ENCODE measurements at regions not wholly inside any gene's neighbourhood (a gene's known extent, or its start where the extent isn't known, plus 50 kb on each side); places are given as distances from the start of the nearest gene placed in this dataset.

DNA sequence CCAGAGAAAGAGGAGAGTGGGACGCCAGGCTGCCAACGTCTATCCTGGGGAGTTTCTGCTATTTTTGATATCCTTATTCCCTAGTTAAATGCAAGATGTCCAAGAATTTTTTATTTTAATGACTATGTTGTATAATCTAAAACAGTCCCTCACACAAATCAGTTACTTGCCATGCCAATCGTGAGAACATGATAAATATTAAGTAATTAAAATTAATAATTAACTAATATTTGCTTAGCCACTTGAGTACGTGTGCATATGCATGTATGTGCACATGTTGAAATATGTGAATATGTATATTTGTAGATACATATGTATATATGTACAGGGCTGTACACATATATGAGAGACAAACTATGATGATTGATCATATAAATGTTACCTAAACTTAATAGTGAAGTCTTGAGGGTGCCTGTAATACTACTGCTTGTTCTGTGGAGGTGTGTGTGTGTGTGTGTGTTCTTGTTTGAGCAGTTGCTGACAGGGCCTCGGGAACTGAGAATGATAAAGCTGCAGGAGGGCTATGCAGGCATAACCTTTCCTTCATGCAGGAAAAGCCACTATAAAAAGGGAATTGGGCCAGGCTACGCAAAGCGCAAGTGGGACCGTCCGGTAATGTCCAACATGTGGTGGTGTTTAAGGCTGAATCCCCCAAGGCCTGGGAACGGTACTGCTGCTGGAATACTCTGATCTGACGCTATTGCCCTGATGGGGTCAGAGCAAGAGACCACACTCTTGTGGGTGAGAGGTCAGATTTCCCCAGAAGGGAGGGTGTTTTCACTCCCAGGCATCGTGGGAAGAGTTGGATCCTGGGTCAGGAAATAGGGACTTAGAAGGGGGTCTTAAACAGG lies 148.3 kb upstream of the TBX18 start:
- H3K27ac ChIP-seq (ENCODE audit: insufficient read depth, low read length, poor library complexity, severe bottlenecking): no peak overlapping the region
- H3K4me1 Mint-ChIP-seq: no peaks in the 10 kb centered on the region
- no peaks in the 10 kb centered on the region for H3K27me3 ChIP-seq (ENCODE audit: control insufficient read depth, insufficient read depth, low read length)
- H3K36me3 Mint-ChIP-seq: no peaks in the 10 kb centered on the region
- H3K9me3 Mint-ChIP-seq: peaks cover 0 to 4% (median 1%) of the 10 kb centered on the region in 7 donors
- ATAC-seq (ENCODE audit: low read depth in 2 of 2) (no peak), DNase-seq (no peak)
- no peaks in the 10 kb centered on the region for H3K27me3 Mint-ChIP-seq
- no peaks in the 10 kb centered on the region for H3K4me1 ChIP-seq (ENCODE audit: control insufficient read depth, insufficient read depth, low read length, poor library complexity, severe bottlenecking)
- H3K4me3 ChIP-seq (ENCODE audit: low read depth, low read length): no peak overlapping the region
- H3K36me3 ChIP-seq (ENCODE audit: control insufficient read depth, insufficient read depth, low read length): no peaks in the 10 kb centered on the region
- no peak overlapping the region for H3K27ac Mint-ChIP-seq
- H3K9me3 ChIP-seq (ENCODE audit: control insufficient read depth in 2 of 2, low read length in 2 of 2): no peaks in the 10 kb centered on the region
- no peak overlapping the region for H3K4me3 Mint-ChIP-seq

DNA sequence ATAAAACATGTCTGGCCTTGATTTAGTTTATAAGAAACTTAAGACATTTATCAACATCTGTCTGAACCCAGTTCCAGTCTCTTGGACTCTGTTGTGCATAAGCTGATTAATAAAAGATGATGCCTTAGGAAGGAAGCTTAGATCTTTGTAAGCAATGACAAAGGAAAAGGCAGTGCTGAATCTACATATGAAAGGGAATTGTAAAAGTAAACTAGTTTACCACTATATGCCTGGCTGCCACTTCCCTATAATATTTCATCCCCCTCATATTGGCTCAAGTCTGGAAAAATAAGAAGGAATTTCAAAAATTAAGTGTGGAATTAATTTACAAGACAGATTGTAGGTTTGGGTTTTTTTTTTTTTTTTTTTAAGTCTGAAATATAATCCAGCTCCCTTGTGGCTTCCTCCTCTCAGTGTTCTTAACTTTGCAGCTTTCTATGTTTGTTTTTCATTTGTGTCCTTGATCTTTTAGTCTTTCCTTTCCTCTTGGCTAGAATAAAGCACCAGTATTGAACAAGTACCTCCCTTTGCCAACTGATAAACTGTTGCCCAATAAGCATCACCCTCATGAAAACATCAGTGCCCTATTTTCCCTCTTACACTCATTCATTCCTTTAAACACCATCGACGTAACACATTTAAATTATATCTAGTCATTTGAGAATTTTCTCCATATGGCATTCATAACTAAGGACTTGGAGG lies 146.7 kb upstream of the TBX18 start:
- Mint-ChIP-seq H3K36me3 (no peaks in the 10 kb centered on the region), H3K27me3 (no peaks in the 10 kb centered on the region), H3K9me3 (peaks cover 0 to 4% (median 1%) of the 10 kb centered on the region in 7 donors), H3K4me1 (no peaks in the 10 kb centered on the region), H3K4me3 (no peak overlapping the region), H3K27ac (no peak overlapping the region)
- DNase-seq (no peak), ATAC-seq (ENCODE audit: low read depth in 2 of 2) (no peak)
- no peak overlapping the region for H3K27ac ChIP-seq (ENCODE audit: insufficient read depth, low read length, poor library complexity, severe bottlenecking)
- no peaks in the 10 kb centered on the region for H3K27me3 ChIP-seq (ENCODE audit: control insufficient read depth, insufficient read depth, low read length)
- H3K4me3 ChIP-seq (ENCODE audit: low read depth, low read length): no peak overlapping the region
- no peaks in the 10 kb centered on the region for H3K4me1 ChIP-seq (ENCODE audit: control insufficient read depth, insufficient read depth, low read length, poor library complexity, severe bottlenecking)
- no peaks in the 10 kb centered on the region for H3K36me3 ChIP-seq (ENCODE audit: control insufficient read depth, insufficient read depth, low read length)
- H3K9me3 ChIP-seq (ENCODE audit: control insufficient read depth in 2 of 2, low read length in 2 of 2): no peaks in the 10 kb centered on the region

DNA sequence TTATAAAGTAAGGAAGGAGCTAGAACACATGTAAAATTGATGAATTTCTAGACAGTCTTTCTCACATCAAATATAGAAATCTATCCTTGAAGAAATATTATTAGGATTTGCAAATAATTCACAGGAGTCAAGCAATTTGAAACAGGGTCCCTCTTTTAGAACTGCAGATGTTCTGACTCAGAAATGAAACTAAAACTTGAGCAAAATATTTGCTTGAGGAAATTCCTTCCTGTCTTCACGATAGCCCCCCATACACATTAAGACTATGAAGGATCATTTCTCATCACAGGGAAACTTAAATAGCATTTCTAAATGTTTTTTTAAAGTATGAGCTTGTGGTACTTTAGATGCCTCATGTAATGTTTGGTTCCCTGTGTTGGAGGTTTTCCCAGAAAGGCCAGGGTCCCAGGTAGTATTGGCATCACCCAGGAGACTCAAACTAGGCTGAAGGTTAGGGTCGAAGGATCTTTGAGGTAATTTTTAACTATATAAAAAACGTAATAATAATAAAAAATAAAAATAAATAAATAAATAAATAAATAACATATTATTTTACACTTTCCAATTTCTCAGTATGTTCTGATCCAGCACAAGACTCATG lies 144.0 kb upstream of the TBX18 start:
- H3K27ac ChIP-seq (ENCODE audit: insufficient read depth, low read length, poor library complexity, severe bottlenecking): no peak overlapping the region
- H3K9me3 ChIP-seq (ENCODE audit: control insufficient read depth in 2 of 2, low read length in 2 of 2): no peaks in the 10 kb centered on the region
- no peaks in the 10 kb centered on the region for H3K36me3 ChIP-seq (ENCODE audit: control insufficient read depth, insufficient read depth, low read length)
- Mint-ChIP-seq H3K27me3 (no peaks in the 10 kb centered on the region), H3K36me3 (no peaks in the 10 kb centered on the region), H3K27ac (no peak overlapping the region), H3K9me3 (peaks cover 0 to 2% (median 0%) of the 10 kb centered on the region in 7 donors), H3K4me3 (no peak overlapping the region), H3K4me1 (no peaks in the 10 kb centered on the region)
- ATAC-seq (ENCODE audit: low read depth in 2 of 2) (no peak), DNase-seq (no peak)
- no peaks in the 10 kb centered on the region for H3K27me3 ChIP-seq (ENCODE audit: control insufficient read depth, insufficient read depth, low read length)
- H3K4me1 ChIP-seq (ENCODE audit: control insufficient read depth, insufficient read depth, low read length, poor library complexity, severe bottlenecking): no peaks in the 10 kb centered on the region
- H3K4me3 ChIP-seq (ENCODE audit: low read depth, low read length): no peak overlapping the region

DNA sequence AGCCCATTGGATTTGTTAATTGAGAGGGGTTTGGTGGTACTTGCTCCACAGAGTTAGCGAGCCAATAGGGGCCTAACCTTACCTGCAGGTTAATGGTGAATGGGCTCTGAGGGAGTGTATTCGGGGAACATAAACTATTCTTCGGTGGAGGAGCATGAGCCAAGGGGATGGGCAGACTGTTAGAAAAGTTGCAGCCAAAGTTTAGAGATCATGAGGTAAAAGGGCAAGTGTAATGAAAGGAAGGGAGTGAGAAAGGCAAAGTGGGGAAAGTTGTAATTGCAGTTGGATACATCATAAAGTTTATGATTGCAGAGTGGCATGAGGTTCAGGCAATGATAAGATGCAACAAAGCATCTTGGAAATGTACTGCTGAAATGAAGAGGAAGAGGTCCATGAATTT lies 142.1 kb upstream of the TBX18 start:
- no peak overlapping the region for H3K4me3 Mint-ChIP-seq
- Histone ChIP-seq H3K27ac (ENCODE audit: insufficient read depth, low read length, poor library complexity, severe bottlenecking) (no peak overlapping the region), H3K36me3 (ENCODE audit: control insufficient read depth, insufficient read depth, low read length) (no peaks in the 10 kb centered on the region), H3K4me3 (ENCODE audit: low read depth, low read length) (no peak overlapping the region), H3K4me1 (ENCODE audit: control insufficient read depth, insufficient read depth, low read length, poor library complexity, severe bottlenecking) (no peaks in the 10 kb centered on the region), H3K9me3 (ENCODE audit: control insufficient read depth in 2 of 2, low read length in 2 of 2) (no peaks in the 10 kb centered on the region), H3K27me3 (ENCODE audit: control insufficient read depth, insufficient read depth, low read length) (no peaks in the 10 kb centered on the region)
- no peaks in the 10 kb centered on the region for H3K36me3 Mint-ChIP-seq
- no peak overlapping the region for H3K27ac Mint-ChIP-seq
- H3K27me3 Mint-ChIP-seq: no peaks in the 10 kb centered on the region
- DNase-seq (no peak), ATAC-seq (ENCODE audit: low read depth in 2 of 2) (no peak)
- peaks cover 0 to 3% (median 0%) of the 10 kb centered on the region in 7 donors for H3K9me3 Mint-ChIP-seq
- no peaks in the 10 kb centered on the region for H3K4me1 Mint-ChIP-seq

DNA sequence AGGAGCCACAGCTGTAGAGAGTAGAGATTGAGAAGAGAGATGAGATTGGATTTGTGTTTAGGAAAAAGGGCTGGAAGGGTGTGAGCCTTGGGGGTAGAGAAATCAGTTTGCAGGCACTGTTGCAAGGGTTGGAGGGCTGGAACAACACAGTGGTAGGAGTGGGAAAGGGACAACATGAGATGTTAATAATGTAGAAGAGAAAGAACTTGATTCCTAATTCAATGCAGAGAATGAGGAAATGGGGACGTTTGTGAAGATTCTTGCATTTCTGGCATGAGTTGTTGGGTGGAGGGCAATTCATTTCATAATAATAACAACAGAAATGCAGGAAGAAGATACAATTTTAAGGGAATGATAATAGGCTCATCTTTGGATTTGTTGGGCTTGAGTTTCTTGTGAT lies 141.4 kb upstream of the TBX18 start:
- no peak for DNase-seq
- Mint-ChIP-seq H3K27me3 (no peaks in the 10 kb centered on the region), H3K27ac (no peak overlapping the region), H3K4me1 (no peaks in the 10 kb centered on the region), H3K36me3 (no peaks in the 10 kb centered on the region), H3K9me3 (peaks cover 0 to 3% (median 0%) of the 10 kb centered on the region in 7 donors), H3K4me3 (no peak overlapping the region)
- H3K36me3 ChIP-seq (ENCODE audit: control insufficient read depth, insufficient read depth, low read length): no peaks in the 10 kb centered on the region
- ATAC-seq (ENCODE audit: low read depth in 2 of 2): no peak
- H3K4me1 ChIP-seq (ENCODE audit: control insufficient read depth, insufficient read depth, low read length, poor library complexity, severe bottlenecking): no peaks in the 10 kb centered on the region
- H3K9me3 ChIP-seq (ENCODE audit: control insufficient read depth in 2 of 2, low read length in 2 of 2): no peaks in the 10 kb centered on the region
- H3K27me3 ChIP-seq (ENCODE audit: control insufficient read depth, insufficient read depth, low read length): no peaks in the 10 kb centered on the region
- no peak overlapping the region for H3K27ac ChIP-seq (ENCODE audit: insufficient read depth, low read length, poor library complexity, severe bottlenecking)
- no peak overlapping the region for H3K4me3 ChIP-seq (ENCODE audit: low read depth, low read length)

DNA sequence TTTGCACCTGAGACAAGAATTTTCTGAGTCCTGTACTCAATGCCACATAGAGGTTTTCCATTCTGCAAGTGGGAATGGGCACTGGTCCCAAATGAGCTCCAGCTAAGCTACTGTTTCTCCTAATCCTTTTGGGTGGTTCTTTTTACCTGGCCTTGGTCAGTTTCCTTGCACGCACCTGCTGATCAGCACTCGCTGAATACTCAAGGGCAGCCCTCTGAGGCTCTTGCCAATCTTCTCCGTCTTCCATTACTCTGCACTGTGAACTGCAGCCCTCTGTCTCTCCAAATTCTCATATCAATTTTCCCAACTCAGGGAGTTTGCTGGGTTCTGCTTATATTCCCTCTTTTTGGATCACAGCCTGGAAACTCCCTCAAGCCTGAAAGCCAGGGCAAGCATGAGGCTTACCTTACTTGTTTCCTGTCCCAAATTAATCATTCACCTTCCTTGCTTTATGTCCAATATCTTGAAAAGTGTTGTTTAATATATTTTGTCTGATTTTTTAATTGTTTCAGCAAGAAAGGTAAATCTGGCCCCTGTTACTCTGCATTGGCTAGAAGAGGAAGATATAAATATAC lies 138.0 kb upstream of the TBX18 start:
- Histone ChIP-seq H3K27me3 (ENCODE audit: control insufficient read depth, insufficient read depth, low read length) (no peaks in the 10 kb centered on the region), H3K4me3 (ENCODE audit: low read depth, low read length) (no peak overlapping the region), H3K9me3 (ENCODE audit: control insufficient read depth in 2 of 2, low read length in 2 of 2) (no peaks in the 10 kb centered on the region), H3K36me3 (ENCODE audit: control insufficient read depth, insufficient read depth, low read length) (no peaks in the 10 kb centered on the region), H3K27ac (ENCODE audit: insufficient read depth, low read length, poor library complexity, severe bottlenecking) (no peak overlapping the region), H3K4me1 (ENCODE audit: control insufficient read depth, insufficient read depth, low read length, poor library complexity, severe bottlenecking) (no peaks in the 10 kb centered on the region)
- H3K27ac Mint-ChIP-seq: no peak overlapping the region
- no peaks in the 10 kb centered on the region for H3K27me3 Mint-ChIP-seq
- H3K4me3 Mint-ChIP-seq: no peak overlapping the region
- ATAC-seq (ENCODE audit: low read depth in 2 of 2) (no peak), DNase-seq (no peak)
- no peaks in the 10 kb centered on the region for H3K4me1 Mint-ChIP-seq
- peaks cover 0 to 3% (median 0%) of the 10 kb centered on the region in 7 donors for H3K9me3 Mint-ChIP-seq
- H3K36me3 Mint-ChIP-seq: no peaks in the 10 kb centered on the region

DNA sequence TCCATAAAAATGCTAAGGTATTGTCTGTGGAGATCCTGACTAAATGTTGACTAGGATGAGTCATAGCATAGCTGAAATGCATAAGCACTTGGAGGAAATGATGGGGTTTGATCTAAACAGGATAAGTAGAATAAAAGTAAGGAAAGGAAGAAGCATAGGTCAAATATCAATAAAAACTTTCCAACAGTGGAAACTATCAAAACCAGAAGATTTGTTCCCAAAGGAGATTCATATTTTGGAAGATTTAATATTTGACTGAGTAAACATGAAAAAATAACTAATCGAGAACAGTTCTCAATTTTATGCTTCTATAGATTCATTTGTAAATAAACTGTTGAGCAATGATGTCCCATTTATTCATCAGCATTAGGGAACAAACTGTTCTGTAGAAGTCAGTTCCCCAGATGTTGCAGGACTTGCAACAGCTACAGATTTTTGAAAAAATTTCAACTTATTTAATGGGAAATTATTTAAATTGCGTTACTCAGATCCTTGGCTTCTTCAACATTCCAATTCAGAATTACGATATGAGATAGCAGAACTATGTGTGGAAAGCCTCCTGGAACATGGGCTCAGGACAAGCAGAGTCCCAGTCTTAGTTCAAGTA lies 133.7 kb upstream of the TBX18 start:
- no peak for ATAC-seq (ENCODE audit: low read depth in 2 of 2)
- Histone ChIP-seq H3K27me3 (ENCODE audit: control insufficient read depth, insufficient read depth, low read length) (no peaks in the 10 kb centered on the region), H3K4me1 (ENCODE audit: control insufficient read depth, insufficient read depth, low read length, poor library complexity, severe bottlenecking) (no peaks in the 10 kb centered on the region), H3K36me3 (ENCODE audit: control insufficient read depth, insufficient read depth, low read length) (no peaks in the 10 kb centered on the region), H3K4me3 (ENCODE audit: low read depth, low read length) (no peak overlapping the region), H3K27ac (ENCODE audit: insufficient read depth, low read length, poor library complexity, severe bottlenecking) (no peak overlapping the region), H3K9me3 (ENCODE audit: control insufficient read depth in 2 of 2, low read length in 2 of 2) (no peaks in the 10 kb centered on the region)
- H3K4me1 Mint-ChIP-seq: no peaks in the 10 kb centered on the region
- no peak for DNase-seq
- no peaks in the 10 kb centered on the region for H3K27me3 Mint-ChIP-seq
- no peaks in the 10 kb centered on the region for H3K36me3 Mint-ChIP-seq
- peaks cover 0 to 7% (median 2%) of the 10 kb centered on the region in 7 donors for H3K9me3 Mint-ChIP-seq
- no peak overlapping the region for H3K27ac Mint-ChIP-seq
- no peak overlapping the region for H3K4me3 Mint-ChIP-seq

All from CD4-positive, CD25-positive, alpha-beta regulatory T cell (primary cell).